ENCODE measurements at regions not wholly inside any gene's neighbourhood (a gene's known extent, or its start where the extent isn't known, plus 50 kb on each side); places are given as distances from the start of the nearest gene placed in this dataset.

- TF ChIP-seq PKNOX1 (IDR thresholded peaks at IDR 0.05): no peak
- TF ChIP-seq NFRKB (IDR thresholded peaks at IDR 0.05): no peak
These were observed 53.1 kb upstream of the EEF1E1 start for GRCh38 chr6:8155259-8156012.

All from HEK293T (cell line).